Esophagus (tissue), 2 donors: ENCODE measurements at regions not wholly inside any gene's neighbourhood (a gene's known extent, or its start where the extent isn't known, plus 50 kb on each side); places are given as distances from the start of the nearest gene placed in this dataset.

ENCODE experiments used
- H3K27ac ChIP-seq, 2 donors: one replicate each; pipeline ENCODE4 v1.5.1; 2013; ENCODE audit warnings: low read depth in 2 of 2, mild to moderate bottlenecking in 2 of 2, inconsistent platforms in 1 of 2, low read length in 1 of 2, moderate library complexity in 1 of 2
- H3K27me3 ChIP-seq, 2 donors: one replicate each; pipeline ENCODE4 v1.6.1; 2013; ENCODE audit warnings: low read length in 2 of 2, control low read depth in 1 of 2, mild to moderate bottlenecking in 1 of 2; ENCODE audit not compliant: insufficient read depth in 2 of 2, control insufficient read depth in 1 of 2
- H3K36me3 ChIP-seq, 2 donors: one replicate each; pipeline ENCODE4 v1.6.1; 2013; ENCODE audit warnings: low read length in 1 of 2; ENCODE audit not compliant: control insufficient read depth in 2 of 2, insufficient read depth in 2 of 2
- H3K4me1 ChIP-seq, 2 donors: one replicate each; pipeline ENCODE4 v1.6.1; 2013; ENCODE audit warnings: low read length in 1 of 2; ENCODE audit not compliant: control insufficient read depth in 2 of 2, insufficient read depth in 2 of 2
- H3K4me3 ChIP-seq, 2 donors: one replicate each; pipeline ENCODE4 v1.5.1; 2013; ENCODE audit warnings: low read length in 2 of 2, mild to moderate bottlenecking in 2 of 2, low read depth in 1 of 2, moderate library complexity in 1 of 2
- H3K9me3 ChIP-seq, 2 donors: one replicate each; pipeline ENCODE4 v1.6.1; 2013; ENCODE audit warnings: mild to moderate bottlenecking in 2 of 2, low read depth in 1 of 2, low read length in 1 of 2, moderate library complexity in 1 of 2; ENCODE audit not compliant: control insufficient read depth in 2 of 2, insufficient read depth in 1 of 2
- WGBS, 2 donors: extraction: QIAGEN DNeasy Blood & Tissue Kit; methylation state at CpG; one replicate each; pipeline ENCODE4 v1.1.7; 2013; 5-methylcytosine and 5-hydroxymethylcytosine counted together
- donor health status: healthy with polysubstance abuse.
- donor health status: Bipolar disorder and iron deficiency.

GRCh38 chr9:13380903-13381302 is 101.4 kb upstream of the MPDZ start:
- H3K4me3 ChIP-seq: no peak overlapping the region
- no peaks in the 10 kb centered on the region for H3K9me3 ChIP-seq
- H3K27ac ChIP-seq: no peak overlapping the region
- H3K27me3 ChIP-seq: no peaks in the 10 kb centered on the region
- no peaks in the 10 kb centered on the region for H3K4me1 ChIP-seq
- no peaks in the 10 kb centered on the region for H3K36me3 ChIP-seq
- WGBS, 2 donors: 75 to 90% methylated on average over 3 of the region's 3 CpGs

DNA sequence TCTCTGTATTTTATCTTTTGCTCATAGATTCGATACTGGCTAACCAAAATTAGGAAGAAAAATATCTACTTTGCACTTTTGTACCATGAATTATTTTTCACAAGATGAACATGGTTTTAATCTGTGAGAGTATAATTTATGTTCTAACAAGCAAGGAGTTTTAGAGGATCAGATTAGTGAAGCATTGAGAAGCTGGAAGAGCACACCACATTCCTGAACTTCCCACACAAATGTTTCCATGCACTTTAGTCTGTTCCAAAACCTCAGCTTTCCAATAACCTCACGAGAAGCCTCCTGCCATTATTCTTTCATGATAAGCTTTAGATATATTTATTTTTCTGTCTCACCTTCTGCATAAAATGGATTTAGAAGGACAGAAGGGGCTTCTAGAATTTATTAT is 98.7 kb upstream of the MPDZ start:
- WGBS, 2 donors: 49 to 56% methylated on average over 2 of the region's 2 CpGs
- H3K4me1 ChIP-seq: no peaks in the 10 kb centered on the region

DNA sequence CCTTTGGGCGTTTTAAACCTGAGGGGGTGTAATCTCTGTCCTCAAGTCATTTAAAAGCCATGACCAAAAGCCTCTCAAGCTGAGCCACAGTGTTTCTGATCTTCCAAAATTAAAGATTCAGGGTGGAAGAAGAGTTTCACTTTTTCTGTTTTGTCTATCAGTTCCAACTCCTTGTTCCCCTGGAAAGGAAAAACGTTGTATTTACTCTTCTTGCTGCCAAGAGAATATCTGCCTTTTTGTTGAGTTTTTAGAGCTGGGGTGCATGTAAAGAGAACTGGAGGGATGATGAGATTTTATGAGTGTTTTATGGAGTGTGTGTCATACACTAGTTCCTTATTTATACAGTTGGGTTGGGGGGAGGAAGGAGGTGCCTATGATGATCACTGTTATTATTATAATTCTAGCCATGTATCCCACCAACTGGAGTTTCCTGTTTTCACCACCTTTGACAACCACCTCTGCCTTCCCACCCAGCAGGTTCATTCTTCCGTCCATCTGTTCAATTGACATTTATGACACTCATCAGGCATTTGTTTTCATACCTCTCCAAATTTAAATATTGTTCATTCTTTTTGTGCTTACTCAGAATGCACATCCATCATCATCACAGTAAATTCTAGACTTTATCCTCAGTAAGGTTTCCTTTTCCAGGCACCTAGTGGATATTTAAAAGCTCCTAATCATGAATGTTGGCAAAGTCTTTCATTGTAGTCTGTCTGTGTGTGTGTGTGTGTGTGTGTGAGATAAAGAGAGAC is 97.9 kb upstream of the MPDZ start:
- Histone ChIP-seq H3K27ac (no peak overlapping the region), H3K9me3 (no peaks in the 10 kb centered on the region), H3K4me3 (no peak overlapping the region), H3K36me3 (no peaks in the 10 kb centered on the region), H3K4me1 (no peaks in the 10 kb centered on the region), H3K27me3 (no peaks in the 10 kb centered on the region)
- 57 to 61% methylated on average over 3 of the region's 3 CpGs for WGBS, 2 donors

More for the DNA sequence above, 98.7 kb upstream of the MPDZ start:
- Histone ChIP-seq H3K27me3 (no peaks in the 10 kb centered on the region), H3K36me3 (no peaks in the 10 kb centered on the region), H3K9me3 (no peaks in the 10 kb centered on the region), H3K4me3 (no peak overlapping the region), H3K27ac (no peak overlapping the region)

GRCh38 chr9:13372510-13372909 is 93.0 kb upstream of the MPDZ start:
- no peaks in the 10 kb centered on the region for H3K4me1 ChIP-seq
- H3K36me3 ChIP-seq: no peaks in the 10 kb centered on the region

GRCh38 chr9:13369431-13369830 is 89.9 kb upstream of the MPDZ start:
- no peaks in the 10 kb centered on the region for H3K4me1 ChIP-seq
- no peaks in the 10 kb centered on the region for H3K27me3 ChIP-seq
- H3K36me3 ChIP-seq: no peaks in the 10 kb centered on the region
- no peaks in the 10 kb centered on the region for H3K9me3 ChIP-seq
- no peak overlapping the region for H3K27ac ChIP-seq
- H3K4me3 ChIP-seq: no peak overlapping the region
- 83% methylated on average over 4 of the region's 4 CpGs for WGBS, 2 donors

More at GRCh38 chr9:13372510-13372909, 93.0 kb upstream of the MPDZ start:
- H3K27ac ChIP-seq: no peak overlapping the region
- no peak overlapping the region for H3K4me3 ChIP-seq
- 46 to 59% methylated on average over 1 of the region's 1 CpG for WGBS, 2 donors
- H3K9me3 ChIP-seq: no peaks in the 10 kb centered on the region
- H3K27me3 ChIP-seq: no peaks in the 10 kb centered on the region

- Histone ChIP-seq H3K27me3 (no peaks in the 10 kb centered on the region), H3K27ac (no peak overlapping the region), H3K4me3 (no peak overlapping the region), H3K36me3 (no peaks in the 10 kb centered on the region), H3K9me3 (no peaks in the 10 kb centered on the region), H3K4me1 (no peaks in the 10 kb centered on the region)
- 60 to 78% methylated on average over 4 of the region's 4 CpGs for WGBS, 2 donors
Observed at GRCh38 chr9:13367784-13368183, 88.3 kb upstream of the MPDZ start.

GRCh38 chr9:13364271-13365000 is 84.9 kb upstream of the MPDZ start:
- 55 to 69% methylated on average over 7 of the region's 7 CpGs for WGBS, 2 donors
- H3K4me3 ChIP-seq: no peak overlapping the region
- H3K27ac ChIP-seq: no peak overlapping the region
- H3K27me3 ChIP-seq: no peaks in the 10 kb centered on the region
- H3K9me3 ChIP-seq: no peaks in the 10 kb centered on the region
- H3K4me1 ChIP-seq: no peaks in the 10 kb centered on the region
- no peaks in the 10 kb centered on the region for H3K36me3 ChIP-seq

DNA sequence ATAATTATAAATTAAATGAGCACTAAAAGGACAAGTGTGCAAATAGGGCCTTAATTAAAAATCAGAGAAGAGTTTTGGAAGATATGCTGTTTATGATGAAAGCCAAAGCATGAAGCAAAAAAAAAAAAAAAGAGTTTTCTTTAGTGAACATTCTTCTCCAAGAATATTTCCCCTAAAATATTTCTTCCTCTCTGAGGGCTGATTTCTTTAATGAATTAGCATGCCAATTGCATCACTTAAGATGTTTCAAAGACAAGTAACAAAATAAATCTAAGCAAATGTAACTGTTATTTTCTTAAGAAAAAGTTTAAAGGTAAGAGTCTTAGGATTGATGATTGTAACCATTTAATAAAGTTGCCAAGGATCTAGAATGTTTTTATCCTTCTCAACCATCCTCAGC is 81.6 kb upstream of the MPDZ start:
- Histone ChIP-seq H3K4me3 (no peak overlapping the region), H3K27me3 (no peaks in the 10 kb centered on the region), H3K9me3 (no peaks in the 10 kb centered on the region), H3K36me3 (no peaks in the 10 kb centered on the region), H3K4me1 (no peaks in the 10 kb centered on the region), H3K27ac (no peak overlapping the region)

- Histone ChIP-seq H3K4me1 (no peaks in the 10 kb centered on the region), H3K27ac (no peak overlapping the region), H3K27me3 (no peaks in the 10 kb centered on the region)
Observed at GRCh38 chr9:13360188-13360587, 80.7 kb upstream of the MPDZ start.

GRCh38 chr9:13358128-13358527 is 78.6 kb upstream of the MPDZ start:
- no peaks in the 10 kb centered on the region for H3K4me1 ChIP-seq
- no peaks in the 10 kb centered on the region for H3K36me3 ChIP-seq
- H3K4me3 ChIP-seq: no peak overlapping the region
- H3K27me3 ChIP-seq: no peaks in the 10 kb centered on the region
- H3K9me3 ChIP-seq: no peaks in the 10 kb centered on the region
- no peak overlapping the region for H3K27ac ChIP-seq

More at GRCh38 chr9:13360188-13360587, 80.7 kb upstream of the MPDZ start:
- Histone ChIP-seq H3K4me3 (no peak overlapping the region), H3K36me3 (no peaks in the 10 kb centered on the region), H3K9me3 (no peaks in the 10 kb centered on the region)
